Cardiac muscle cell (in vitro differentiated cells and primary cell): ENCODE measurements at regions not wholly inside any gene's neighbourhood (a gene's known extent, or its start where the extent isn't known, plus 50 kb on each side); places are given as distances from the start of the nearest gene placed in this dataset.

Experiments
- DNase-seq, 2 donors: peaks; one replicate each; pipeline versions ENCODE4 v3.0.0 to v3.0.0-alpha.2; 2010 to 2017; ENCODE audit warnings: low read depth in 1 of 2, low spot score in 1 of 2
- H3K27ac ChIP-seq: fragments of 200-600 bp; sonication (generic); 2 replicates; pipeline ENCODE4 v1.5.1; 2016
- H3K27me3 ChIP-seq: fragments of 200-600 bp; sonication (generic); 2 replicates; pipeline ENCODE4 v1.6.0; 2016; ENCODE audit warnings: control low read depth
- H3K36me3 ChIP-seq: fragments of 200-600 bp; sonication (generic); 2 replicates; pipeline ENCODE4 v1.5.1; 2016; ENCODE audit warnings: control low read depth
- H3K4me1 ChIP-seq: fragments of 200-600 bp; sonication (generic); 2 replicates; pipeline ENCODE4 v1.8.1; 2017; ENCODE audit warnings: low read depth, mild to moderate bottlenecking, mixed run types
- H3K4me3 ChIP-seq: fragments of 200-600 bp; sonication (generic); 2 replicates; pipeline ENCODE4 v1.5.1; 2016; ENCODE audit warnings: mild to moderate bottlenecking
- H3K9me3 ChIP-seq: fragments of 200-600 bp; sonication (generic); 2 replicates; pipeline ENCODE4 v1.5.1; 2017; ENCODE audit warnings: low read depth, mild to moderate bottlenecking, control low read depth
- CTCF ChIP-seq: IDR thresholded peaks from 2 replicates; pipeline ENCODE4 v1.5.1; 2012; ENCODE audit warnings: low read depth, mild to moderate bottlenecking, low read length

- no peak for DNase-seq
- Histone ChIP-seq H3K27ac (no peak overlapping the region), H3K27me3 (peaks cover 6% of the 10 kb centered on the region), H3K9me3 (no peaks in the 10 kb centered on the region), H3K4me3 (no peak overlapping the region), H3K4me1 (peaks cover 11% of the 10 kb centered on the region), H3K36me3 (no peaks in the 10 kb centered on the region)
- no peak for TF ChIP-seq CTCF
These were observed 111.9 kb downstream of the HSPH1 start for GRCh38 chr13:31049833-31050232.

- no peak for TF ChIP-seq CTCF
- Histone ChIP-seq H3K36me3 (no peaks in the 10 kb centered on the region), H3K27ac (no peak overlapping the region), H3K4me1 (peaks cover 14% of the 10 kb centered on the region), H3K4me3 (no peak overlapping the region), H3K9me3 (no peaks in the 10 kb centered on the region), H3K27me3 (peaks cover 6% of the 10 kb centered on the region)
- DNase-seq: no peak
These were observed 112.6 kb downstream of the HSPH1 start for GRCh38 chr13:31049083-31049482.

DNA sequence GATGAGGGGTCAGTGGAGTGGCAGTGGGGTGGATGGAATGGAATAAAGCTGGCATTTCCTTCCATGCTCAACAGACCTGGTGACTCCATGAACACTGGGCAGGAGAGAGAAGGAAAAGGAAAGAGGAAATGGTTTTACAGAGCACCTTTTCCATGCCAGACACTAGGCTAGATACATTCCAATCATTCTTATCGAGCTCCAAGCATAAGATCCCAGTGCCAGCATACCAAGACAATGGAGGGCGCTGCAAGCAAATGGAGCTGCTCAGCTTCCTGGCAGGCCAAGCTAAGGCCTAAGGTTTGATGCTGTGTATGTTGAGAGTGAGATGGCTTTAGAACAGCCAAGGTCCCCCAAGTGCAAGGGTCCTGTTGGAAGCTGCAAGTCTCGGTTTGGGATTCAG is 113.2 kb downstream of the HSPH1 start:
- no peak for TF ChIP-seq CTCF
- Histone ChIP-seq H3K4me3 (no peak overlapping the region), H3K27me3 (peaks cover 8% of the 10 kb centered on the region), H3K27ac (no peak overlapping the region), H3K4me1 (peaks cover 14% of the 10 kb centered on the region), H3K9me3 (no peaks in the 10 kb centered on the region), H3K36me3 (no peaks in the 10 kb centered on the region)
- DNase-seq: no peak

DNA sequence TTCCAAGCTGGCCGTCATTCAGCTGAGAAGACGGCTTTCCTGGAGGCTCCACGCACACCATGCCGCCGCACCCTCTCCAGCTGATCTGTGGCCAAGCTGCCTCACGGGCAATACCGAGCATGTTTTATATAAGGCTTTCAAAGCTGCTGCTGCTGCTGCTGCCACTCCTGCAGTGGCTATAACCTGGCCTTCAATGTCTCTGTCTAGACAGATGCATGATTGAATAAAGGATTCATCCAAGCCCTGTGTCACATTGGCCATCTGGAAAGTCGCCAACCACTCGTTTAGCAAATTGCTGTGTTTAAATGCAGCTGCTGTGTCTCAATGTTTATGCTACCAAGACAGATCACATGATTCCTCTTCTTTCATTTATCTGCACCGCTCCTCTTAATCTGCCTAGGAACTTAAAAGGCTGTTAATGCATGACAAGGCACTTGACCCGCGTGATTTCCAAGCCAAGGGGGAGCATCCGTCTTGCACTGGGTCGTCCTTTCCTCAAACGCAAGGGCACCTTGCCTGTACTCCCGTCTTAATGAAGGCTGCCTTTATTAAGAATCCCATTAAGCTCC is 114.3 kb downstream of the TEX26 start:
- peaks cover 14% of the 10 kb centered on the region for H3K4me1 ChIP-seq
- TF ChIP-seq CTCF: no peak
- H3K36me3 ChIP-seq: no peaks in the 10 kb centered on the region
- peak; percentile 57 to 68 for DNase-seq
- no peak overlapping the region for H3K27ac ChIP-seq
- no peaks in the 10 kb centered on the region for H3K9me3 ChIP-seq
- peaks cover 8% of the 10 kb centered on the region for H3K27me3 ChIP-seq
- H3K4me3 ChIP-seq: no peak overlapping the region

DNA sequence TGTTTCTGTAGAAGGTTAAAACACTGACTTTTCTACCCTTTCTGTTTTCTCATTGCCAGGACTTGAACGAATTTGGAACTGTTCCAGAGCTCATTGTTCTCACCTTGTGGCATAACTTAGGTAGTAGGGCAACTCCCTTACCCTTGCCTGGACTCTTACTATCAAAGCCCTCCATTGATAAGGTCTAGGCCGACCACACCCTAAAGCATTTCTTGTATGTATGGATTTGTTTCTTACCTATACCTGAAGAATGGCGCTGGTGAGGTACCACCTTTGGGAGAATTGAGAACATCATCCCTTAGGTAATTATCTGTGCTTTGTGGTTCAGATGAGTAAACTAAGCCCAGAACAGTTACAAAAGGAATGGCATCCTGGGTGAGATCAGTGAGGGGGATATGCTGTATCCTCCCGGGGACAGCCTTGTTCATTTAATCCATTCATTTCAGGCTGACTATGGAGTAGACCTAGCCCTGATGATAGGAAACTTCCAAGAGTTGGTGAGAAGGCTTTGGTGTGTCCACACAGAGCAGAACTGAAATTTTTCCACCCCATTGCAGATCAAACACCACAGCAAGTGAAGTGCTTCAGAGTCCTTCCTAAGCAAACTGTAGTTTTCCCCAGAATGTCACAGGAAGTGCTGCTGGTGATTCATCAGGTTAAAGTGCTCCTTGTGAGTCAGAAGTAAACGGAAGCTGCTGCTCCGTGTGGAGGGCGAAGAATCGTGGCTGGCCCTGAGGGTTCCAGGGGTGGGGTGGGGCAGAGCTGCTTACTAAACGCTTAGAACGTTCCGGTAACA is 113.0 kb downstream of the TEX26 start:
- Histone ChIP-seq H3K4me1 (peaks cover 14% of the 10 kb centered on the region), H3K4me3 (no peak overlapping the region), H3K27ac (no peak overlapping the region), H3K9me3 (no peaks in the 10 kb centered on the region), H3K36me3 (no peaks in the 10 kb centered on the region), H3K27me3 (peaks cover 11% of the 10 kb centered on the region)
- peak in 1 of 2 donors; percentile 94 for DNase-seq
- no peak for TF ChIP-seq CTCF
